ENCODE measurements at regions not wholly inside any gene's neighbourhood (a gene's known extent, or its start where the extent isn't known, plus 50 kb on each side); places are given as distances from the start of the nearest gene placed in this dataset.

- Histone ChIP-seq H3K23ac (ENCODE audit: insufficient read length, low read depth, low read length) (no peak overlapping the region), H2BK12ac (ENCODE audit: insufficient read length, low read depth, low read length) (no peak overlapping the region), H3K18ac (ENCODE audit: insufficient read length, low read depth, low read length) (no peak overlapping the region), H3K27ac (ENCODE audit: insufficient read length, low read depth, low read length) (no peak overlapping the region), H2AK5ac (ENCODE audit: insufficient read length, low read length) (no peak overlapping the region), H2AFZ (ENCODE audit: low read length) (no peak overlapping the region), H3K56ac (ENCODE audit: insufficient read length, low read depth, low read length) (no peak overlapping the region), H4K20me1 (ENCODE audit: control insufficient read depth, insufficient read depth, insufficient read length) (no peaks in the 10 kb centered on the region), H3K4ac (ENCODE audit: low read depth, low read length) (no peak overlapping the region), H3K4me1 (ENCODE audit: insufficient read depth, low read length) (no peaks in the 10 kb centered on the region), H4K5ac (ENCODE audit: insufficient read length, low read depth, low read length) (no peak overlapping the region), H3K9me3 (ENCODE audit: control insufficient read depth, low read depth, low read length) (no peaks in the 10 kb centered on the region), H3T11ph (ENCODE audit: low read length) (no peak overlapping the region), H3K9ac (ENCODE audit: extremely low read depth, insufficient read length, low read length) (no peak overlapping the region), H3K79me1 (ENCODE audit: insufficient read depth, low read depth, low read length, poor library complexity, severe bottlenecking) (no peaks in the 10 kb centered on the region), H3K14ac (ENCODE audit: insufficient read depth, low read length) (no peak overlapping the region), H3K79me2 (ENCODE audit: insufficient read depth, low read length) (no peaks in the 10 kb centered on the region), H2BK20ac (ENCODE audit: low read depth, low read length, poor library complexity, severe bottlenecking) (no peak overlapping the region), H2BK120ac (ENCODE audit: low read depth, low read length, poor library complexity, severe bottlenecking) (no peak overlapping the region), H2BK15ac (ENCODE audit: low read depth, low read length) (no peak overlapping the region), H3K27me3 (ENCODE audit: insufficient read depth, low read length) (no peaks in the 10 kb centered on the region), H3K4me2 (ENCODE audit: insufficient read depth, insufficient read length, low read length) (no peak overlapping the region), H3K23me2 (ENCODE audit: insufficient read length, low read depth, low read length, poor library complexity, severe bottlenecking) (no peaks in the 10 kb centered on the region), H4K91ac (ENCODE audit: insufficient read length, low read depth, low read length) (no peak overlapping the region), H2BK5ac (ENCODE audit: insufficient read length, low read length) (no peak overlapping the region), H4K8ac (replicated peaks; ENCODE audit: insufficient read length, low read depth, low read length) (no peak overlapping the region)
- H3K27ac Mint-ChIP-seq: no peak overlapping the region
- no CpG with 5 or more reads among the region's 4 CpGs for WGBS (ENCODE audit: extremely low coverage, insufficient read length, low lambda C conversion rate)
- no peak for DNase-seq
- H3K4me1 Mint-ChIP-seq: peaks cover 0 to 3% of the 10 kb centered on the region in 2 experiments; a peak in 2 of 4 replicates
- H3K4me3 Mint-ChIP-seq: no peak overlapping the region
- no peaks in the 10 kb centered on the region for H3K36me3 Mint-ChIP-seq (ENCODE audit: insufficient read depth in 1 of 3, low read depth in 3 of 3)
- no peaks in the 10 kb centered on the region for H3K27me3 Mint-ChIP-seq (ENCODE audit: low read depth)
- H3K9me3 Mint-ChIP-seq: no peaks in the 10 kb centered on the region; a peak in 1 of 5 replicates
- TF ChIP-seq CTCF (conservative IDR thresholded peaks at IDR 0.05): no peak
Observed at GRCh38 chr19:30854661-30855060, 482.5 kb downstream of the ZNF536 start.

All from H9 (cell line).